Fibroblast of lung (primary cell): ENCODE measurements at regions not wholly inside any gene's neighbourhood (a gene's known extent, or its start where the extent isn't known, plus 50 kb on each side); places are given as distances from the start of the nearest gene placed in this dataset.

Experiments
- EZH2 ChIP-seq: IDR thresholded peaks from 2 replicates; pipeline ENCODE4 v1.5.1; 2012; ENCODE audit warnings: low read length, control low read depth, mild to moderate bottlenecking; ENCODE audit errors: missing control alignments
- TF ChIP-seq, protein P1 (sequence below), 2 donors: IDR thresholded peaks in 1 of 2; conservative IDR thresholded peaks in 1 of 2; 1 replicate in 1 of 2; 2 replicates in 1 of 2; pipeline ENCODE4 v1.5.1; 2011 to 2012; ENCODE audit warnings: low read length in 2 of 2, control low read depth in 1 of 2, inconsistent platforms in 1 of 2, low read depth in 1 of 2, mild to moderate bottlenecking in 1 of 2

DNA sequence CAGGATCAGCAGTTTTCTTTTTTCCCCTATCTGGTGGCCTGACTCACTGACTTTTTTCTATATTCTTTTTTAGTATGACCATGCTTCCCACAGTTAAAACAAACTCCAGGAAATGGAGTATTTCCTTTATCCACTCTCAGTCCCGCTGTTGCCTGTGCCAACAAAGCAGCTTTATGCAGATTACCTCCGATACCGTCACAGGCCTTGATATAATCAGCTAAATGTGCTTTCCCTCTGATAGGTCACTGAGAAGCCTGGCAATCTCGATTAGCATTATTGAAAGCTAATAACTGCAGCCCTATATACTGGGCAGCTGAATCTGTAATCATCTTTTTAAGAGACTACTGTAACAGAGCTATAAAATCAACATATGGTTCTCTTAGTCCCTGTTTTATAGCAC lies 243.6 kb downstream of the KIF21A start:
- TF ChIP-seq, protein P1, sequence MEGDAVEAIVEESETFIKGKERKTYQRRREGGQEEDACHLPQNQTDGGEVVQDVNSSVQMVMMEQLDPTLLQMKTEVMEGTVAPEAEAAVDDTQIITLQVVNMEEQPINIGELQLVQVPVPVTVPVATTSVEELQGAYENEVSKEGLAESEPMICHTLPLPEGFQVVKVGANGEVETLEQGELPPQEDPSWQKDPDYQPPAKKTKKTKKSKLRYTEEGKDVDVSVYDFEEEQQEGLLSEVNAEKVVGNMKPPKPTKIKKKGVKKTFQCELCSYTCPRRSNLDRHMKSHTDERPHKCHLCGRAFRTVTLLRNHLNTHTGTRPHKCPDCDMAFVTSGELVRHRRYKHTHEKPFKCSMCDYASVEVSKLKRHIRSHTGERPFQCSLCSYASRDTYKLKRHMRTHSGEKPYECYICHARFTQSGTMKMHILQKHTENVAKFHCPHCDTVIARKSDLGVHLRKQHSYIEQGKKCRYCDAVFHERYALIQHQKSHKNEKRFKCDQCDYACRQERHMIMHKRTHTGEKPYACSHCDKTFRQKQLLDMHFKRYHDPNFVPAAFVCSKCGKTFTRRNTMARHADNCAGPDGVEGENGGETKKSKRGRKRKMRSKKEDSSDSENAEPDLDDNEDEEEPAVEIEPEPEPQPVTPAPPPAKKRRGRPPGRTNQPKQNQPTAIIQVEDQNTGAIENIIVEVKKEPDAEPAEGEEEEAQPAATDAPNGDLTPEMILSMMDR (conservative IDR thresholded peaks at IDR 0.05 in 1 of 2, IDR thresholded peaks at IDR 0.05 in 1 of 2; ENCODE audit: low read depth in 1 of 2, low read length in 2 of 2) = no peak
- no peak for TF ChIP-seq EZH2
